Smooth muscle cell (in vitro differentiated cells): ENCODE measurements at regions not wholly inside any gene's neighbourhood (a gene's known extent, or its start where the extent isn't known, plus 50 kb on each side); places are given as distances from the start of the nearest gene placed in this dataset.
A peak's percentile ranks its signal among the peaks of the same experiment; 100 is the strongest.

ENCODE experiments used
- DNase-seq: peaks from one replicate; lab custom pipeline; 2025; ENCODE audit not compliant: unreplicated experiment; lab: John Stamatoyannopoulos, UW
- H2AFZ ChIP-seq: fragments of 200-600 bp; sonication (generic); 2 replicates; pipeline ENCODE4 v1.6.0; 2016; ENCODE audit warnings: antibody characterized with exemption, low read depth, mild to moderate bottlenecking
- H3F3A ChIP-seq: fragments of 200-600 bp; sonication (generic); 2 replicates; pipeline ENCODE4 v1.6.0; 2017; ENCODE audit warnings: antibody characterized with exemption, low read depth
- H3K27ac ChIP-seq: fragments of 200-600 bp; sonication (generic); 2 replicates; pipeline ENCODE4 v1.5.1; 2016; ENCODE audit warnings: low read depth, mild to moderate bottlenecking
- H3K27me3 ChIP-seq: fragments of 200-600 bp; sonication (generic); 2 replicates; pipeline ENCODE4 v1.6.1; 2016; ENCODE audit warnings: low read depth, mild to moderate bottlenecking
- H3K36me3 ChIP-seq: fragments of 200-600 bp; sonication (generic); 2 replicates; pipeline ENCODE4 v1.5.1; 2016; ENCODE audit warnings: low read depth
- H3K4me1 ChIP-seq: fragments of 200-600 bp; sonication (generic); 2 replicates; pipeline ENCODE4 v1.5.1; 2016; ENCODE audit warnings: low read depth
- H3K4me2 ChIP-seq: fragments of 200-600 bp; sonication (generic); 2 replicates; pipeline ENCODE4 v1.6.0; 2016; ENCODE audit warnings: mild to moderate bottlenecking
- H3K4me3 ChIP-seq: fragments of 200-600 bp; sonication (generic); 2 replicates; pipeline ENCODE4 v1.5.1; 2016; ENCODE audit warnings: mild to moderate bottlenecking
- H3K79me2 ChIP-seq: fragments of 200-600 bp; sonication (generic); 2 replicates; pipeline ENCODE4 v1.6.0; 2016; ENCODE audit warnings: low read depth, mild to moderate bottlenecking
- H3K9ac ChIP-seq: fragments of 200-600 bp; sonication (generic); 2 replicates; pipeline ENCODE4 v1.6.0; 2016; ENCODE audit warnings: low read depth
- H3K9me3 ChIP-seq: fragments of 200-600 bp; sonication (generic); replicated peaks from 2 replicates; pipeline ENCODE4 v1.5.1; 2016; ENCODE audit warnings: low read depth
- H4K20me1 ChIP-seq: fragments of 200-600 bp; sonication (generic); 2 replicates; pipeline ENCODE4 v1.6.0; 2016; ENCODE audit warnings: low read depth
- CTCF ChIP-seq: fragments of 200-600 bp; sonication (generic); IDR thresholded peaks from 2 replicates; pipeline ENCODE4 v1.5.1; 2017; ENCODE audit warnings: borderline replicate concordance, mild to moderate bottlenecking, antibody characterized with exemption; ENCODE audit not compliant: insufficient read depth, poor library complexity, severe bottlenecking
- WGBS: methylation state at CpG from one replicate; pipeline ENCODE4 v1.1.7; 2016; ENCODE audit warnings: low lambda C conversion rate; 5-methylcytosine and 5-hydroxymethylcytosine counted together

DNA sequence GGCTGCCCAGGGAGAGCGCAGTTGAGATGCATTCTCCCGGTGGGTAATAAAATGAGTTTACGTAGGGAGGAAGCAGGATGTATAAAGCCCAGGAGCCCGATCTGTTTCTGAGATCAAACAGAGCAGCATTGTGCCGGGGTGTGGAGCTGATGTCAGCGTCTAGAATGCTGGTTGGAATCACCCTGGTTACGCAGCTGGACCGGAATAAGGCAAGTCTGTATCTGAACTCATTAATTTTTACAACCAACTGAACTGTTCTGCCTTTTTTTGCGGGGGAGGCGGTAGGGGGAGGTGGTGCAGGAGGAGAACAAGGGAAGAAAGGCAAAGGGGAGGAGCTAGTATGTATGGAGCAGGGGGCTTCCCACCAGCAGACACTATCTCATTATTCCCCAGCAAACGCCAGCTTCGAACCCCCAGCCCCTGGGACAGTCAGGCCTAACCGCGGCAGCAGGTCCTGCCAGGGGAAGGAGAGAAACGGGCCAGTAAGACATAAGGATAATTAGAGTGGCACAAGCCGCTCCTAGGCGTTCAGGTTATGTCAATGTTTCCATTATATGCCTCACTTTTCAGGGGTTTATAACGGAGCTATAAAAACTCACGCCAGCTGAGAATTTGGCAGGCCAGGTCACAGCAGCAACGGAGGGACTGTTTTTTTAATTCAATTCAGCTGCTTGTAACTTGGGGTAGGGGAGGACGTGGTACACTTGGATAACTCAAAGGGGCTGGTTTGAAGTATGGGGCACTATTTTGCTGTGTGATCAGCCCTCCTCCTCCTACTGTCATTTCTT, 175.3 kb upstream of the HES1 start:
- no peak overlapping the region for H3K4me3 ChIP-seq
- TF ChIP-seq CTCF: no peak
- H3K4me1 ChIP-seq: peaks cover 19% of the 10 kb centered on the region
- H2AFZ ChIP-seq: no peak overlapping the region
- no peak for DNase-seq
- H3K4me2 ChIP-seq: peak overlapping the region; percentile 34
- H4K20me1 ChIP-seq: no peaks in the 10 kb centered on the region
- H3K27ac ChIP-seq: peak overlapping the region; percentile 91
- no peaks in the 10 kb centered on the region for H3K9me3 ChIP-seq
- no peaks in the 10 kb centered on the region for H3K36me3 ChIP-seq
- H3K27me3 ChIP-seq: no peaks in the 10 kb centered on the region
- 21% methylated on average over 21 of the region's 21 CpGs for WGBS
- no peaks in the 10 kb centered on the region for H3K79me2 ChIP-seq
- peaks cover 26% of the 10 kb centered on the region for H3F3A ChIP-seq
- H3K9ac ChIP-seq: peak overlapping the region; percentile 72

- no peak for TF ChIP-seq CTCF
- Histone ChIP-seq H3K4me3 (no peak overlapping the region), H2AFZ (no peak overlapping the region), H3K9ac (peak overlapping the region; percentile 19), H3K9me3 (no peaks in the 10 kb centered on the region), H3K27me3 (no peaks in the 10 kb centered on the region), H3K79me2 (no peaks in the 10 kb centered on the region), H3F3A (peaks cover 26% of the 10 kb centered on the region), H3K4me2 (peak overlapping the region; percentile 67), H4K20me1 (no peaks in the 10 kb centered on the region), H3K27ac (peak overlapping the region; percentile 91), H3K36me3 (no peaks in the 10 kb centered on the region), H3K4me1 (peaks cover 19% of the 10 kb centered on the region)
- no peak for DNase-seq
- 13% methylated on average over 9 of the region's 9 CpGs for WGBS
These were observed 172.8 kb upstream of the HES1 start for GRCh38 chr3:193962986-193963685.

GRCh38 chr3:193963808-193964516, 172.0 kb upstream of the HES1 start:
- Histone ChIP-seq H3K4me3 (no peak overlapping the region), H3K4me2 (peak overlapping the region; percentile 67), H3K4me1 (peaks cover 19% of the 10 kb centered on the region), H3K27me3 (no peaks in the 10 kb centered on the region), H4K20me1 (no peaks in the 10 kb centered on the region), H3K9me3 (no peaks in the 10 kb centered on the region), H3K27ac (peak overlapping the region; percentile 91), H3F3A (peaks cover 26% of the 10 kb centered on the region), H3K9ac (peak overlapping the region; percentile 5), H2AFZ (no peak overlapping the region), H3K79me2 (no peaks in the 10 kb centered on the region), H3K36me3 (no peaks in the 10 kb centered on the region)
- WGBS: 66% methylated on average over 7 of the region's 7 CpGs
- no peak for TF ChIP-seq CTCF
- DNase-seq: no peak
